Medulla oblongata (tissue), 1 donor: ENCODE measurements at regions not wholly inside any gene's neighbourhood (a gene's known extent, or its start where the extent isn't known, plus 50 kb on each side); places are given as distances from the start of the nearest gene placed in this dataset.
"Not testable (repeated sequence)": the region's sequence is repeated elsewhere in the genome, so short reads cannot be mapped to it uniquely, and the experiment has no call there.

Experiments
- DNase-seq: peaks from one replicate; pipeline ENCODE4 v3.0.0-alpha.2; 2015; ENCODE audit errors: extremely low spot score

- not testable (repeated sequence) for DNase-seq
These were observed 217.6 kb upstream of the ISL1 start for GRCh38 chr5:51165621-51166020.

- no peak for DNase-seq
These were observed 210.2 kb upstream of the ISL1 start for GRCh38 chr5:51172903-51173626.

- no peak for DNase-seq
These were observed 201.9 kb upstream of the ISL1 start for GRCh38 chr5:51181208-51181894.

GRCh38 chr5:51185850-51186329 lies 197.4 kb upstream of the ISL1 start:
- DNase-seq: no peak

- no peak for DNase-seq
These were observed 195.2 kb upstream of the ISL1 start for GRCh38 chr5:51188001-51188591.

- DNase-seq: no peak
These were observed 188.6 kb upstream of the ISL1 start for GRCh38 chr5:51194671-51195070.

- no peak for DNase-seq
These were observed 182.2 kb upstream of the ISL1 start for GRCh38 chr5:51201024-51201423.

- no peak for DNase-seq
These were observed 181.5 kb upstream of the ISL1 start for GRCh38 chr5:51201708-51202107.

GRCh38 chr5:51202161-51202560 lies 181.1 kb upstream of the ISL1 start:
- DNase-seq: no peak

- no peak for DNase-seq
These were observed 179.7 kb upstream of the ISL1 start for GRCh38 chr5:51203598-51203997.

- DNase-seq: no peak
These were observed 175.0 kb upstream of the ISL1 start for GRCh38 chr5:51208296-51208695.

- peak; percentile 56 for DNase-seq
These were observed 168.5 kb upstream of the ISL1 start for GRCh38 chr5:51214746-51215145.

- DNase-seq: no peak
These were observed 157.2 kb upstream of the ISL1 start for GRCh38 chr5:51225789-51226742.

GRCh38 chr5:51227963-51228470 lies 155.2 kb upstream of the ISL1 start:
- DNase-seq: no peak

- no peak for DNase-seq
These were observed 152.9 kb upstream of the ISL1 start for GRCh38 chr5:51230336-51230735.

- peak; percentile 3 for DNase-seq
These were observed 140.8 kb upstream of the ISL1 start for GRCh38 chr5:51242456-51242855.

- not testable (repeated sequence) for DNase-seq
These were observed 132.3 kb upstream of the ISL1 start for GRCh38 chr5:51250957-51251356.

GRCh38 chr5:51271261-51271660 lies 112.0 kb upstream of the ISL1 start:
- no peak for DNase-seq

- no peak for DNase-seq
These were observed 110.2 kb upstream of the ISL1 start for GRCh38 chr5:51273021-51273420.

GRCh38 chr5:51273871-51274270 lies 109.4 kb upstream of the ISL1 start:
- DNase-seq: no peak

GRCh38 chr5:51275428-51275827 lies 107.8 kb upstream of the ISL1 start:
- DNase-seq: no peak

GRCh38 chr5:51276250-51276649 lies 107.0 kb upstream of the ISL1 start:
- DNase-seq: no peak
